ENCODE measurements at regions not wholly inside any gene's neighbourhood (a gene's known extent, or its start where the extent isn't known, plus 50 kb on each side); places are given as distances from the start of the nearest gene placed in this dataset.

- TF ChIP-seq REST (IDR thresholded peaks at IDR 0.05; ENCODE audit: unreplicated experiment) (no peak), EZH2phosphoT487 (IDR thresholded peaks at IDR 0.05; ENCODE audit: unreplicated experiment) (no peak), EZH2 (IDR thresholded peaks at IDR 0.05; ENCODE audit: low read depth, unreplicated experiment) (no peak), CTCF (conservative IDR thresholded peaks at IDR 0.05; ENCODE audit: low read depth in 2 of 2) (no peak)
Observed at GRCh38 chr12:76929499-76929898, 50.7 kb upstream of the CSRP2 start.
